Upper lobe of left lung (tissue), 6 donors: ENCODE measurements at regions not wholly inside any gene's neighbourhood (a gene's known extent, or its start where the extent isn't known, plus 50 kb on each side); places are given as distances from the start of the nearest gene placed in this dataset.
A peak's percentile ranks its signal among the peaks of the same experiment; 100 is the strongest.

Source experiments
- ATAC-seq, 2 donors: fragments of 200-7000 bp; cut with Tn5 transposase; one replicate each; pipeline ENCODE4 v1.9.1; 2022; ENCODE audit warnings: mild to moderate bottlenecking in 2 of 2, moderate library complexity in 2 of 2; ENCODE audit not compliant: low FRiP score in 2 of 2
- DNase-seq, 2 donors: peaks; one replicate each; pipeline ENCODE4 v3.0.0-alpha.2; 2019 to 2020
- H3K27ac ChIP-seq, 4 donors: fragments of 200-600 bp; sonication (generic); one replicate each; pipeline ENCODE4 v1.5.1; 2016 to 2019
- H3K27me3 ChIP-seq, 4 donors: fragments of 200-600 bp; sonication (generic); one replicate each; pipeline ENCODE4 v1.5.1; 2017 to 2019
- H3K36me3 ChIP-seq, 4 donors: fragments of 200-600 bp; sonication (generic); one replicate each; pipeline ENCODE4 v1.5.1; 2016 to 2019
- H3K4me1 ChIP-seq, 4 donors: fragments of 200-600 bp; sonication (generic); one replicate each; pipeline ENCODE4 v1.5.1; 2018 to 2019
- H3K4me3 ChIP-seq, 4 donors: fragments of 200-600 bp; sonication (generic); one replicate each; pipeline ENCODE4 v1.5.1; 2017 to 2019; ENCODE audit warnings: mild to moderate bottlenecking in 2 of 4, moderate library complexity in 1 of 4
- H3K9me3 ChIP-seq, 4 donors: fragments of 200-600 bp; sonication (generic); one replicate each; pipeline ENCODE4 v1.5.1; 2018 to 2019
- EP300 ChIP-seq, 4 donors: sonication (generic); formaldehyde crosslinking; IDR thresholded peaks; one replicate each; pipeline ENCODE4 v1.5.1; 2017; ENCODE audit warnings: antibody characterized with exemption in 4 of 4, control low read depth in 2 of 4
- POLR2A ChIP-seq, 4 donors: fragments of 450-650 bp; IDR thresholded peaks; one replicate each; pipeline ENCODE4 v1.5.1; 2016 to 2017; ENCODE audit warnings: antibody characterized with exemption in 4 of 4, mild to moderate bottlenecking in 2 of 4
- POLR2AphosphoS5 ChIP-seq, 2 donors: sonication (generic); formaldehyde crosslinking; IDR thresholded peaks; one replicate each; pipeline ENCODE4 v1.5.1; 2017; ENCODE audit warnings: antibody characterized with exemption in 2 of 2
- WGBS, 2 donors: methylation state at CpG; one replicate each; pipeline ENCODE4 v1.1.5; 2017 to 2018; 5-methylcytosine and 5-hydroxymethylcytosine counted together
- TF ChIP-seq, protein P1 (sequence below), 6 experiments: fragments of 450-650 bp in 4 of 6; fragments of 200-600 bp in 2 of 6; sonication (generic) in 2 of 6; IDR thresholded peaks; one replicate each; pipeline ENCODE4 v1.5.1; 2016 to 2019; ENCODE audit warnings: antibody characterized with exemption in 6 of 6
- donor health status: DM: no; HTN: no; CAD: no; lungs with moderate emphysema.
- donor health status: DM: no; HTN: yes; CAD: no; lungs with severe emphysema.

DNA sequence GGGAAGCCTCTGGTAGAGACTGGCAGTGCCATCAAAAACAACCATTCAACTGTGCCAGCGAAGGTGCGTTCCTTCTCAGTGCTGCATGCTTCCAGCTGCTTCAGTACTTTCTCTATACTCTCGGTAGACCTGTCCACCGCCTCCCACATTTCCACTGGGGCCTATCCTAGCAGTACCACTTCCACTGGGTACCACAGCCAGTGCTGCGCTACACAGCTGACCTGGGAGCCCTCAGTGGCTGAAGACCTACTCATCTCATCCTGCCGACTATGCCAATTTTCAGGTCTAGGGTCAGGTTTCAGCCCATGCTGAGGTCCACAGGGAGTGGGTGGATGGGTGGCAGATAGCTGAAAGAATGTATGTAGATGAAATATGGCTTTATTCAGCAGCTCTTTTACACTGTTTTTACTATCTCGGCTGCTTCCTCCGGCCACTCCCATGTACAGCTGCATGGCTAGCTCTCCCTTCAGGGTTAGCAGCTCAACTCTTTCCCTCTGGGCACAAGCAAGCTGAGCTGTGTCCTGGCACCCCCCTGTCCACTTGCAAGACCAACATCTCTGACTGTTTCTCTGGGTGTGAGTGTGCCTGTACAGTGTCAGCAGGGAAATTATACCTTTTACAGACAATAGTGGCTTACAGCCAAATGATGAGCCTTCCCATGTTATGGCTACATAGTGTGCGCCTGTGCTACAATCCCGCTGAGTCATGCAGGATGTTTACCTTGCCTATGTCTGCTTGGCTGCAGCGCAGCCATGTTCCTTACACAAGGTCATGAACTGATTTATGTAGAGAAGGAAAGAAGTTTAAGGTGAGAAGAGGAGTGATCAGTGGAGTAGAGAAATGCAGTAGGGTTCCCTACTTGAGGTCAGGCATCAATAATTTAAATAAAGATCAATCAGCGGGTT is 125.7 kb upstream of the DDHD1 start:
- TF ChIP-seq, protein P1, sequence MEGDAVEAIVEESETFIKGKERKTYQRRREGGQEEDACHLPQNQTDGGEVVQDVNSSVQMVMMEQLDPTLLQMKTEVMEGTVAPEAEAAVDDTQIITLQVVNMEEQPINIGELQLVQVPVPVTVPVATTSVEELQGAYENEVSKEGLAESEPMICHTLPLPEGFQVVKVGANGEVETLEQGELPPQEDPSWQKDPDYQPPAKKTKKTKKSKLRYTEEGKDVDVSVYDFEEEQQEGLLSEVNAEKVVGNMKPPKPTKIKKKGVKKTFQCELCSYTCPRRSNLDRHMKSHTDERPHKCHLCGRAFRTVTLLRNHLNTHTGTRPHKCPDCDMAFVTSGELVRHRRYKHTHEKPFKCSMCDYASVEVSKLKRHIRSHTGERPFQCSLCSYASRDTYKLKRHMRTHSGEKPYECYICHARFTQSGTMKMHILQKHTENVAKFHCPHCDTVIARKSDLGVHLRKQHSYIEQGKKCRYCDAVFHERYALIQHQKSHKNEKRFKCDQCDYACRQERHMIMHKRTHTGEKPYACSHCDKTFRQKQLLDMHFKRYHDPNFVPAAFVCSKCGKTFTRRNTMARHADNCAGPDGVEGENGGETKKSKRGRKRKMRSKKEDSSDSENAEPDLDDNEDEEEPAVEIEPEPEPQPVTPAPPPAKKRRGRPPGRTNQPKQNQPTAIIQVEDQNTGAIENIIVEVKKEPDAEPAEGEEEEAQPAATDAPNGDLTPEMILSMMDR (IDR thresholded peaks at IDR 0.05): no peak
- TF ChIP-seq POLR2AphosphoS5 (IDR thresholded peaks at IDR 0.05): no peak
- no peak for TF ChIP-seq POLR2A (IDR thresholded peaks at IDR 0.05)
- ATAC-seq (peak in 1 of 2 donors; percentile 28), DNase-seq (no peak)
- no peaks in the 10 kb centered on the region for H3K4me1 ChIP-seq
- no peaks in the 10 kb centered on the region for H3K27me3 ChIP-seq
- 81 to 84% methylated on average over 12 of the region's 12 CpGs for WGBS, 2 donors
- H3K36me3 ChIP-seq: no peaks in the 10 kb centered on the region
- H3K4me3 ChIP-seq: no peak overlapping the region
- H3K9me3 ChIP-seq: peaks cover 0 to 8% (median 2%) of the 10 kb centered on the region in 4 donors
- no peak overlapping the region for H3K27ac ChIP-seq

DNA sequence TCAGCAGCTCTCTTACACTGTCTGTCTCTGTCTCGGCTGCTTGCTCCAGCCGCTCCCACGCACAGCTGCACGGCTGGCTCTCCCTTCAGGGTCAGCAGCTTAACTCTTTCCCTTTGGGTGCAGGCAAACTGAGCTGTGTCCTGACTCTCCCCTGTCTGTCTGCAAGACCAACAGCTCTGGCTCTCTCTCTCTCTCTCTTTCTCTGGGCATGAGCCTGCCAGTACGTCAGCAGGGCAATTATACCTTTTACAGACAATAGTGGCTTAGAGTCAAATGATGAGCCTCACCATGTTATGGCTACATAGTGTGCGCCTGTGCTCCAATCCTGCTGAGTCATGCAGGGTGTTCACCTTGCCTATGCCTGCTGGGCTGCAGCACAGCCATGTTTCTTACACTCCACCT is 120.5 kb upstream of the DDHD1 start:
- 72 to 79% methylated on average over 6 of the region's 6 CpGs for WGBS, 2 donors
- Histone ChIP-seq H3K36me3 (no peaks in the 10 kb centered on the region), H3K4me3 (no peak overlapping the region), H3K4me1 (no peaks in the 10 kb centered on the region), H3K27ac (no peak overlapping the region), H3K9me3 (no peaks in the 10 kb centered on the region), H3K27me3 (no peaks in the 10 kb centered on the region)
- TF ChIP-seq POLR2AphosphoS5 (IDR thresholded peaks at IDR 0.05) (no peak), EP300 (IDR thresholded peaks at IDR 0.05) (no peak), POLR2A (IDR thresholded peaks at IDR 0.05) (no peak)
- TF ChIP-seq, protein P1 (IDR thresholded peaks at IDR 0.05): no peak
- peak in 1 of 2 donors; percentile 78 for ATAC-seq
- DNase-seq: peak in 1 of 2 donors; percentile 46

DNA sequence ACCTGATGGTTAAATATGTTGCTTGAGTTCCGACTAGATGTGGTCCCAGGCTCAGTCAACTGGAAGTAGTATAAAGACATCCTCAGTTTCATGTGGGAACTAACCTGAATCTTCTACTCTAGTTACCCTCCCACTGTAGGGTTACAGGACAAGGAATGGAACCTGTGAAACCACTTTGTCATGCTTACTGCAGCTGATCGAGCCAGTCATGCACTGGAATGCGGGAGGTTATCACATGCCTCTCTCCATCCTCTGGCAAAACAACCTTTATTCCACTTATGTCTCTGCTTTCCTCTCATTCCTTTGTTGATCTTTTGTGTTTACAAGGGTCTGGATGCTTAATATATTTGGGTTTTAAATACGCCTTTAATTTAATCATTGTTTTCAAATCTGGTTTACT is 111.9 kb upstream of the DDHD1 start:
- DNase-seq (no peak), ATAC-seq (no peak)
- peaks cover 0 to 5% (median 0%) of the 10 kb centered on the region in 4 donors for H3K9me3 ChIP-seq
- no peaks in the 10 kb centered on the region for H3K27me3 ChIP-seq
- no peaks in the 10 kb centered on the region for H3K36me3 ChIP-seq
- no peak overlapping the region for H3K27ac ChIP-seq
- WGBS, 2 donors: 86 to 87% methylated on average over 4 of the region's 4 CpGs
- no peaks in the 10 kb centered on the region for H3K4me1 ChIP-seq
- no peak overlapping the region for H3K4me3 ChIP-seq
- no peak for TF ChIP-seq EP300 (IDR thresholded peaks at IDR 0.05)
- TF ChIP-seq POLR2AphosphoS5 (IDR thresholded peaks at IDR 0.05): no peak
- TF ChIP-seq, protein P1 (IDR thresholded peaks at IDR 0.05): no peak
- TF ChIP-seq POLR2A (IDR thresholded peaks at IDR 0.05): no peak

GRCh38 chr14:53260928-53261327 is 107.8 kb upstream of the DDHD1 start:
- WGBS, 2 donors: 82 to 91% methylated on average over 2 of the region's 2 CpGs
- Histone ChIP-seq H3K4me1 (no peaks in the 10 kb centered on the region), H3K36me3 (no peaks in the 10 kb centered on the region), H3K27me3 (no peaks in the 10 kb centered on the region), H3K9me3 (peaks cover 0 to 10% (median 0%) of the 10 kb centered on the region in 4 donors), H3K4me3 (no peak overlapping the region), H3K27ac (no peak overlapping the region)
- DNase-seq (no peak), ATAC-seq (no peak)
- TF ChIP-seq POLR2A (IDR thresholded peaks at IDR 0.05) (no peak), EP300 (IDR thresholded peaks at IDR 0.05) (no peak), POLR2AphosphoS5 (IDR thresholded peaks at IDR 0.05) (no peak)
- TF ChIP-seq, protein P1 (IDR thresholded peaks at IDR 0.05): no peak
